Peyer's patch (tissue), 4 donors: ENCODE measurements at regions not wholly inside any gene's neighbourhood (a gene's known extent, or its start where the extent isn't known, plus 50 kb on each side); places are given as distances from the start of the nearest gene placed in this dataset.

Experiments used
- DNase-seq, 3 donors: peaks; one replicate each; pipeline ENCODE4 v3.0.0-alpha.2; 2017 to 2019
- H3K27ac ChIP-seq, 4 donors: fragments of 200-600 bp; sonication (generic); one replicate each; pipeline ENCODE4 v1.5.1; 2016 to 2019
- H3K27me3 ChIP-seq, 2 donors: fragments of 200-600 bp; sonication (generic); one replicate each; pipeline ENCODE4 v1.5.1; 2019
- H3K36me3 ChIP-seq, 3 donors: fragments of 200-600 bp; sonication (generic); one replicate each; pipeline ENCODE4 v1.5.1; 2016 to 2019
- H3K4me1 ChIP-seq, 4 donors: fragments of 200-600 bp; sonication (generic); one replicate each; pipeline ENCODE4 v1.5.1; 2016 to 2019
- H3K4me3 ChIP-seq, 4 donors: fragments of 200-600 bp; sonication (generic); 1 replicate in 3 of 4; 2 replicates in 1 of 4; pipeline ENCODE4 v1.5.1; 2016 to 2019; ENCODE audit warnings: mild to moderate bottlenecking in 1 of 4
- H3K9me3 ChIP-seq, 4 donors: fragments of 200-600 bp; sonication (generic); one replicate each; pipeline ENCODE4 v1.5.1; 2016 to 2019; ENCODE audit warnings: mild to moderate bottlenecking in 1 of 4
- CTCF ChIP-seq, 6 experiments: fragments of 450-650 bp in 4 of 6; fragments of 200-600 bp in 2 of 6; sonication (generic) in 1 of 6; IDR thresholded peaks; one replicate each; pipeline ENCODE4 v1.5.1; 2017 to 2019; ENCODE audit warnings: antibody characterized with exemption in 6 of 6, mild to moderate bottlenecking in 3 of 6, moderate library complexity in 1 of 6
- POLR2A ChIP-seq, 2 donors: fragments of 450-650 bp; IDR thresholded peaks; one replicate each; pipeline ENCODE4 v1.5.1; 2017; ENCODE audit warnings: antibody characterized with exemption in 2 of 2, mild to moderate bottlenecking in 2 of 2, moderate library complexity in 2 of 2

- DNase-seq: no peak
- H3K9me3 ChIP-seq: peaks cover 0 to 7% (median 0%) of the 10 kb centered on the region in 4 donors
- no peaks in the 10 kb centered on the region for H3K4me1 ChIP-seq
Measured at GRCh38 chr13:18998389-18998788, 183.2 kb downstream of the TUBA3C start.

GRCh38 chr13:18996627-18997051 lies 185.0 kb downstream of the TUBA3C start:
- DNase-seq: no peak
- no peak for TF ChIP-seq POLR2A (IDR thresholded peaks at IDR 0.05)
- no peak for TF ChIP-seq CTCF (IDR thresholded peaks at IDR 0.05)
- Histone ChIP-seq H3K9me3 (peaks cover 0 to 11% (median 0%) of the 10 kb centered on the region in 4 donors), H3K4me1 (no peaks in the 10 kb centered on the region), H3K36me3 (no peaks in the 10 kb centered on the region), H3K27ac (no peak overlapping the region), H3K4me3 (no peak overlapping the region), H3K27me3 (no peaks in the 10 kb centered on the region)

More at GRCh38 chr13:18998389-18998788, 183.2 kb downstream of the TUBA3C start:
- no peak overlapping the region for H3K27ac ChIP-seq
- H3K27me3 ChIP-seq: no peaks in the 10 kb centered on the region
- TF ChIP-seq POLR2A (IDR thresholded peaks at IDR 0.05): no peak
- TF ChIP-seq CTCF (IDR thresholded peaks at IDR 0.05): no peak
- no peak overlapping the region for H3K4me3 ChIP-seq
- no peaks in the 10 kb centered on the region for H3K36me3 ChIP-seq

GRCh38 chr13:18996221-18996620 lies 185.4 kb downstream of the TUBA3C start:
- no peaks in the 10 kb centered on the region for H3K4me1 ChIP-seq
- H3K9me3 ChIP-seq: peaks cover 0 to 11% (median 0%) of the 10 kb centered on the region in 4 donors
- H3K36me3 ChIP-seq: no peaks in the 10 kb centered on the region
- H3K27me3 ChIP-seq: no peaks in the 10 kb centered on the region
- no peak overlapping the region for H3K27ac ChIP-seq
- no peak for DNase-seq
- no peak for TF ChIP-seq CTCF (IDR thresholded peaks at IDR 0.05)
- TF ChIP-seq POLR2A (IDR thresholded peaks at IDR 0.05): no peak
- no peak overlapping the region for H3K4me3 ChIP-seq

GRCh38 chr13:18995259-18995873 lies 186.3 kb downstream of the TUBA3C start:
- no peak overlapping the region for H3K27ac ChIP-seq
- no peaks in the 10 kb centered on the region for H3K27me3 ChIP-seq
- no peaks in the 10 kb centered on the region for H3K4me1 ChIP-seq
- no peak for TF ChIP-seq POLR2A (IDR thresholded peaks at IDR 0.05)
- no peak for TF ChIP-seq CTCF (IDR thresholded peaks at IDR 0.05)
- peaks cover 0 to 11% (median 0%) of the 10 kb centered on the region in 4 donors for H3K9me3 ChIP-seq
- H3K4me3 ChIP-seq: no peak overlapping the region
- DNase-seq: no peak
- no peaks in the 10 kb centered on the region for H3K36me3 ChIP-seq

GRCh38 chr13:18993884-18994660 lies 187.6 kb downstream of the TUBA3C start:
- no peaks in the 10 kb centered on the region for H3K27me3 ChIP-seq
- no peak for DNase-seq
- H3K4me1 ChIP-seq: no peaks in the 10 kb centered on the region
- H3K4me3 ChIP-seq: no peak overlapping the region
- H3K36me3 ChIP-seq: no peaks in the 10 kb centered on the region
- no peak overlapping the region for H3K27ac ChIP-seq
- peaks cover 0 to 11% (median 0%) of the 10 kb centered on the region in 4 donors for H3K9me3 ChIP-seq
- TF ChIP-seq POLR2A (IDR thresholded peaks at IDR 0.05): no peak

- Histone ChIP-seq H3K9me3 (peaks cover 0 to 11% (median 0%) of the 10 kb centered on the region in 4 donors), H3K27ac (no peak overlapping the region), H3K4me3 (no peak overlapping the region), H3K4me1 (no peaks in the 10 kb centered on the region), H3K36me3 (no peaks in the 10 kb centered on the region), H3K27me3 (no peaks in the 10 kb centered on the region)
- TF ChIP-seq POLR2A (IDR thresholded peaks at IDR 0.05) (no peak), CTCF (IDR thresholded peaks at IDR 0.05) (no peak)
- no peak for DNase-seq
Measured at GRCh38 chr13:18992791-18993190, 188.8 kb downstream of the TUBA3C start.
